Vagina (tissue), 2 donors: ENCODE measurements at regions not wholly inside any gene's neighbourhood (a gene's known extent, or its start where the extent isn't known, plus 50 kb on each side); places are given as distances from the start of the nearest gene placed in this dataset.

Experiments
- CTCF ChIP-seq, 3 experiments: fragments of 450-650 bp in 2 of 3; fragments of 200-600 bp in 1 of 3; sonication (generic) in 1 of 3; IDR thresholded peaks; one replicate each; pipeline ENCODE4 v1.5.1; 2017 to 2019; ENCODE audit warnings: antibody characterized with exemption in 3 of 3, mild to moderate bottlenecking in 2 of 3, moderate library complexity in 2 of 3
- POLR2A ChIP-seq, 2 donors: fragments of 450-650 bp; IDR thresholded peaks; one replicate each; pipeline ENCODE4 v1.6.1; 2017; ENCODE audit warnings: antibody characterized with exemption in 2 of 2, mild to moderate bottlenecking in 2 of 2, moderate library complexity in 2 of 2
- POLR2AphosphoS5 ChIP-seq, 2 donors: sonication (generic); formaldehyde crosslinking; IDR thresholded peaks; one replicate each; pipeline ENCODE4 v1.9.0; 2017; ENCODE audit warnings: antibody characterized with exemption in 2 of 2, mild to moderate bottlenecking in 2 of 2, low read depth in 1 of 2; ENCODE audit not compliant: insufficient read depth in 1 of 2

GRCh38 chr11:79675081-79675480 lies 234.3 kb upstream of the TENM4 start:
- TF ChIP-seq CTCF (IDR thresholded peaks at IDR 0.05) (no peak), POLR2A (IDR thresholded peaks at IDR 0.05) (no peak), POLR2AphosphoS5 (IDR thresholded peaks at IDR 0.05; ENCODE audit: insufficient read depth in 1 of 2, low read depth in 1 of 2) (peak in 1 of 2 donors; percentile 23)
